HEK293 (cell line): ENCODE measurements at regions not wholly inside any gene's neighbourhood (a gene's known extent, or its start where the extent isn't known, plus 50 kb on each side); places are given as distances from the start of the nearest gene placed in this dataset.

ENCODE experiments used
- CTCF ChIA-PET: fragments of 350-600 bp; formaldehyde crosslinking; extraction: SDS; loops from one replicate; lab custom pipeline; 2021; ENCODE audit warnings: antibody characterized with exemption; lab: Yijun Ruan, JAX
- POLR2A ChIA-PET: fragments of 300-600 bp; formaldehyde crosslinking; extraction: SDS; loops from one replicate; lab custom pipeline; 2020; ENCODE audit warnings: antibody characterized with exemption, inconsistent platforms; lab: Yijun Ruan, JAX
- H3K27ac ChIP-seq: fragments of 200-500 bp; sonication (Bioruptor generic); 2 replicates; pipeline ENCODE4 v1.5.1; 2014; ENCODE audit warnings: low read depth, low read length, control low read depth, inconsistent platforms; ENCODE audit errors: extremely low read depth
- H3K36me3 ChIP-seq, 2 experiments: fragments of 200-500 bp in 1 of 2; sonication (Bioruptor generic) in 1 of 2; 1 replicate in 1 of 2; 2 replicates in 1 of 2; pipeline ENCODE4 v1.5.1; 2014 to 2017; ENCODE audit warnings: inconsistent platforms in 2 of 2, low read length in 2 of 2; ENCODE audit not compliant: control insufficient read depth in 2 of 2, insufficient read depth in 1 of 2
- H3K4me1 ChIP-seq: fragments of 200-500 bp; sonication (Bioruptor generic); 2 replicates; pipeline ENCODE4 v1.5.1; 2014; ENCODE audit warnings: mild to moderate bottlenecking, low read length, inconsistent platforms; ENCODE audit not compliant: control insufficient read depth, insufficient read depth
- H3K4me3 ChIP-seq: 2 replicates; pipeline ENCODE4 v1.5.1; 2011; ENCODE audit warnings: low read depth, mild to moderate bottlenecking, control low read depth, low read length, moderate library complexity
- H3K9me3 ChIP-seq: fragments of 200-500 bp; sonication (Bioruptor generic); 2 replicates; pipeline ENCODE4 v1.5.1; 2014; ENCODE audit warnings: low read depth, low read length, inconsistent platforms; ENCODE audit not compliant: control insufficient read depth, insufficient read depth
- YY1 ChIP-seq: fragments of 450-650 bp; formaldehyde crosslinking; IDR thresholded peaks from 2 replicates; pipeline ENCODE4 v1.5.1; 2018; ENCODE audit warnings: missing biosample characterization, missing genetic modification characterization
- ZNF211 ChIP-seq: fragments of 450-650 bp; formaldehyde crosslinking; IDR thresholded peaks from 2 replicates; pipeline ENCODE4 v1.5.1; 2016; ENCODE audit warnings: low read depth, missing biosample characterization, missing genetic modification characterization
- ZNF394 ChIP-seq: fragments of 450-650 bp; formaldehyde crosslinking; IDR thresholded peaks from 2 replicates; pipeline ENCODE4 v1.5.1; 2016; ENCODE audit warnings: missing biosample characterization, missing genetic modification characterization, mild to moderate bottlenecking, moderate library complexity, borderline replicate concordance
- ZNF629 ChIP-seq: fragments of 450-650 bp; formaldehyde crosslinking; IDR thresholded peaks from 2 replicates; pipeline ENCODE4 v1.5.1; 2017; ENCODE audit warnings: missing biosample characterization, missing genetic modification characterization
- ZNF707 ChIP-seq: fragments of 450-650 bp; formaldehyde crosslinking; IDR thresholded peaks from 2 replicates; pipeline ENCODE4 v1.5.1; 2016; ENCODE audit warnings: missing biosample characterization, missing genetic modification characterization
- TF ChIP-seq, protein P1 (sequence below): fragments of 450-650 bp; formaldehyde crosslinking; conservative IDR thresholded peaks from 2 replicates; pipeline ENCODE4 v1.5.1; 2016; ENCODE audit warnings: low read depth, missing biosample characterization, missing genetic modification characterization
- TF ChIP-seq, protein P2 (sequence below): fragments of 450-650 bp; formaldehyde crosslinking; IDR thresholded peaks from 2 replicates; pipeline ENCODE4 v1.5.1; 2016; ENCODE audit warnings: missing biosample characterization, missing genetic modification characterization, borderline replicate concordance
- TF ChIP-seq, protein P3 (sequence below): fragments of 450-650 bp; formaldehyde crosslinking; IDR thresholded peaks from 2 replicates; pipeline ENCODE4 v1.5.1; 2016; ENCODE audit warnings: missing biosample characterization, missing genetic modification characterization, borderline replicate concordance

DNA sequence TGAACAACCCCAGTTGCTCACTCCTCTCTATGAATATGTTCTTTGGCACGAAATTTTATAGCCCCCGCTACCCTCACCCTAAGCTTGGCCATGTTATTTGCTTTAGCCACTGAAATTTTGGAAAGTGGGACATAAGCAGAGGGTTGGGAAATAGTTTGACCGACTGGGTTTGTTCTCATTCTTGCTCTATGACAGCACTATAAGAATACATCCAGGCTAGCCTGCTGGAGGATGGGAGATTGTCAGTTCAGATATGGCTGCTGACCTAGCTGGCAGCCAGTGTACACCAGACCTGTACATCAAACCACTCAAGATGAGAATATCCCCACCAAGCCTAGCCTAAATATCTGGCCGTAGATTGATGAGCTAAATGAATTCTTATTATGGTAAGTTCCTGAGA, 298.1 kb downstream of the PDGFC start (continued):
- TF ChIP-seq, protein P1, sequence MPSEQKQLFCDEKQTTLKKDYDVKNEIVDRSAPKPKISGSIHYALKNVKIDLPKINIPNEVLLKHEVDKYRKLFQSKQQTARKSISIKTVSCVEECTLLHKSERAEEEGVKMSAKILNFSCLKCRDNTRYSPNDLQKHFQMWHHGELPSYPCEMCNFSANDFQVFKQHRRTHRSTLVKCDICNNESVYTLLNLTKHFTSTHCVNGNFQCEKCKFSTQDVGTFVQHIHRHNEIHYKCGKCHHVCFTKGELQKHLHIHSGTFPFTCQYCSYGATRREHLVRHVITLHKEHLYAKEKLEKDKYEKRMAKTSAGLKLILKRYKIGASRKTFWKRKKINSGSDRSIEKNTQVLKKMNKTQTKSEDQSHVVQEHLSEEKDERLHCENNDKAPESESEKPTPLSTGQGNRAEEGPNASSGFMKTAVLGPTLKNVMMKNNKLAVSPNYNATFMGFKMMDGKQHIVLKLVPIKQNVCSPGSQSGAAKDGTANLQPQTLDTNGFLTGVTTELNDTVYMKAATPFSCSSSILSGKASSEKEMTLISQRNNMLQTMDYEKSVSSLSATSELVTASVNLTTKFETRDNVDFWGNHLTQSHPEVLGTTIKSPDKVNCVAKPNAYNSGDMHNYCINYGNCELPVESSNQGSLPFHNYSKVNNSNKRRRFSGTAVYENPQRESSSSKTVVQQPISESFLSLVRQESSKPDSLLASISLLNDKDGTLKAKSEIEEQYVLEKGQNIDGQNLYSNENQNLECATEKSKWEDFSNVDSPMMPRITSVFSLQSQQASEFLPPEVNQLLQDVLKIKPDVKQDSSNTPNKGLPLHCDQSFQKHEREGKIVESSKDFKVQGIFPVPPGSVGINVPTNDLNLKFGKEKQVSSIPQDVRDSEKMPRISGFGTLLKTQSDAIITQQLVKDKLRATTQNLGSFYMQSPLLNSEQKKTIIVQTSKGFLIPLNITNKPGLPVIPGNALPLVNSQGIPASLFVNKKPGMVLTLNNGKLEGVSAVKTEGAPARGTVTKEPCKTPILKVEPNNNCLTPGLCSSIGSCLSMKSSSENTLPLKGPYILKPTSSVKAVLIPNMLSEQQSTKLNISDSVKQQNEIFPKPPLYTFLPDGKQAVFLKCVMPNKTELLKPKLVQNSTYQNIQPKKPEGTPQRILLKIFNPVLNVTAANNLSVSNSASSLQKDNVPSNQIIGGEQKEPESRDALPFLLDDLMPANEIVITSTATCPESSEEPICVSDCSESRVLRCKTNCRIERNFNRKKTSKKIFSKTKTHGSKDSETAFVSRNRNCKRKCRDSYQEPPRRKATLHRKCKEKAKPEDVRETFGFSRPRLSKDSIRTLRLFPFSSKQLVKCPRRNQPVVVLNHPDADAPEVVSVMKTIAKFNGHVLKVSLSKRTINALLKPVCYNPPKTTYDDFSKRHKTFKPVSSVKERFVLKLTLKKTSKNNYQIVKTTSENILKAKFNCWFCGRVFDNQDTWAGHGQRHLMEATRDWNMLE (tag by site-specific recombination), result no peak

DNA sequence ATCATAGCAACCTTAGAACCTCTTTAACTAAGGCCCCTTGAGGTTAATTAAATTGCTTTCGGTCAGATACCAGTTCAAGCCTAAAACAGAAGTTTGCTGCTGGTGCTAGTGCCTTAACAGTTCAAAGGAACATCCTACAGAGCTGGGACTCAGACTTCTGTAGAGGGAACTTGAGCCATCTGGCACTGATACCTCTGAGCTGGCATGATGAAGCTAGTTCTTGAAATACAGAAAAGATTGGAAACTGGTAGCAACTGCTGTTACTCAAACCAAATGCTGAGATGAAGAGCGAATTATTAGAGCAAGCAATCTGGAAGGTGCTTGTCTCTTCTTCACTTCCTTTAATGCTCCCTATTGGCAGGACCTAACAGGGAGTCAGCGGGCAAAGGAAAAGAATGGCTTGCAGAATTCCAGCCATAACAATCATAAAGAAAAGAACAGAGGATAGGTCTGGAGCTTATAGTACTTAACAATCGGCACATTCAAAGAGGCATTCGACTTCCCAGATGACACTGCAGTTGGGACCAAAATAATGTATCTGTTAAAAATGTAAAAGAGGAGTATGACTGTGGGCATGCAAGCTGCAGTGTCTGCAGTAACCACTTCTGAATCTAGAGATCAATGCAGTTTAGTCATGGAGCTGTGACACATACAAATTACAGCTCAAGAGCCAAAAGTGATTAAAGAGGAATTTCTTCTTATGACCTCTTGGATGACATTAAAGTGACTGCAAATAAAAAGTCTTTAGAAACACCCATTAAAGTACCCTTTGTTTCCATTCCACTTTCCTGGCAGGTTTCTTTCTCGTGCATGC, 298.9 kb downstream of the PDGFC start:
- ChIA-PET CTCF (interaction anchor here (1.2 kb wide), 1 partner anchor 197 kb away, joined by 4 read pairs; no protein-coding TSS in a partner anchor), POLR2A (no interaction called here)
- no peaks in the 10 kb centered on the region for H3K36me3 ChIP-seq
- TF ChIP-seq, protein P2, sequence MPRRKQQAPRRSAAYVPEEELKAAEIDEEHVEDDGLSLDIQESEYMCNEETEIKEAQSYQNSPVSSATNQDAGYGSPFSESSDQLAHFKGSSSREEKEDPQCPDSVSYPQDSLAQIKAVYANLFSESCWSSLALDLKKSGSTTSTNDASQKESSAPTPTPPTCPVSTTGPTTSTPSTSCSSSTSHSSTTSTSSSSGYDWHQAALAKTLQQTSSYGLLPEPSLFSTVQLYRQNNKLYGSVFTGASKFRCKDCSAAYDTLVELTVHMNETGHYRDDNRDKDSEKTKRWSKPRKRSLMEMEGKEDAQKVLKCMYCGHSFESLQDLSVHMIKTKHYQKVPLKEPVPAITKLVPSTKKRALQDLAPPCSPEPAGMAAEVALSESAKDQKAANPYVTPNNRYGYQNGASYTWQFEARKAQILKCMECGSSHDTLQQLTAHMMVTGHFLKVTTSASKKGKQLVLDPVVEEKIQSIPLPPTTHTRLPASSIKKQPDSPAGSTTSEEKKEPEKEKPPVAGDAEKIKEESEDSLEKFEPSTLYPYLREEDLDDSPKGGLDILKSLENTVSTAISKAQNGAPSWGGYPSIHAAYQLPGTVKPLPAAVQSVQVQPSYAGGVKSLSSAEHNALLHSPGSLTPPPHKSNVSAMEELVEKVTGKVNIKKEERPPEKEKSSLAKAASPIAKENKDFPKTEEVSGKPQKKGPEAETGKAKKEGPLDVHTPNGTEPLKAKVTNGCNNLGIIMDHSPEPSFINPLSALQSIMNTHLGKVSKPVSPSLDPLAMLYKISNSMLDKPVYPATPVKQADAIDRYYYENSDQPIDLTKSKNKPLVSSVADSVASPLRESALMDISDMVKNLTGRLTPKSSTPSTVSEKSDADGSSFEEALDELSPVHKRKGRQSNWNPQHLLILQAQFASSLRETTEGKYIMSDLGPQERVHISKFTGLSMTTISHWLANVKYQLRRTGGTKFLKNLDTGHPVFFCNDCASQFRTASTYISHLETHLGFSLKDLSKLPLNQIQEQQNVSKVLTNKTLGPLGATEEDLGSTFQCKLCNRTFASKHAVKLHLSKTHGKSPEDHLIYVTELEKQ (tag by site-specific recombination), result no peak
- TF ChIP-seq ZNF394 (no peak), YY1 (tag by site-specific recombination) (no peak), ZNF707 (no peak), ZNF629 (no peak), ZNF211 (tag by site-specific recombination) (no peak)
- TF ChIP-seq, protein P3, sequence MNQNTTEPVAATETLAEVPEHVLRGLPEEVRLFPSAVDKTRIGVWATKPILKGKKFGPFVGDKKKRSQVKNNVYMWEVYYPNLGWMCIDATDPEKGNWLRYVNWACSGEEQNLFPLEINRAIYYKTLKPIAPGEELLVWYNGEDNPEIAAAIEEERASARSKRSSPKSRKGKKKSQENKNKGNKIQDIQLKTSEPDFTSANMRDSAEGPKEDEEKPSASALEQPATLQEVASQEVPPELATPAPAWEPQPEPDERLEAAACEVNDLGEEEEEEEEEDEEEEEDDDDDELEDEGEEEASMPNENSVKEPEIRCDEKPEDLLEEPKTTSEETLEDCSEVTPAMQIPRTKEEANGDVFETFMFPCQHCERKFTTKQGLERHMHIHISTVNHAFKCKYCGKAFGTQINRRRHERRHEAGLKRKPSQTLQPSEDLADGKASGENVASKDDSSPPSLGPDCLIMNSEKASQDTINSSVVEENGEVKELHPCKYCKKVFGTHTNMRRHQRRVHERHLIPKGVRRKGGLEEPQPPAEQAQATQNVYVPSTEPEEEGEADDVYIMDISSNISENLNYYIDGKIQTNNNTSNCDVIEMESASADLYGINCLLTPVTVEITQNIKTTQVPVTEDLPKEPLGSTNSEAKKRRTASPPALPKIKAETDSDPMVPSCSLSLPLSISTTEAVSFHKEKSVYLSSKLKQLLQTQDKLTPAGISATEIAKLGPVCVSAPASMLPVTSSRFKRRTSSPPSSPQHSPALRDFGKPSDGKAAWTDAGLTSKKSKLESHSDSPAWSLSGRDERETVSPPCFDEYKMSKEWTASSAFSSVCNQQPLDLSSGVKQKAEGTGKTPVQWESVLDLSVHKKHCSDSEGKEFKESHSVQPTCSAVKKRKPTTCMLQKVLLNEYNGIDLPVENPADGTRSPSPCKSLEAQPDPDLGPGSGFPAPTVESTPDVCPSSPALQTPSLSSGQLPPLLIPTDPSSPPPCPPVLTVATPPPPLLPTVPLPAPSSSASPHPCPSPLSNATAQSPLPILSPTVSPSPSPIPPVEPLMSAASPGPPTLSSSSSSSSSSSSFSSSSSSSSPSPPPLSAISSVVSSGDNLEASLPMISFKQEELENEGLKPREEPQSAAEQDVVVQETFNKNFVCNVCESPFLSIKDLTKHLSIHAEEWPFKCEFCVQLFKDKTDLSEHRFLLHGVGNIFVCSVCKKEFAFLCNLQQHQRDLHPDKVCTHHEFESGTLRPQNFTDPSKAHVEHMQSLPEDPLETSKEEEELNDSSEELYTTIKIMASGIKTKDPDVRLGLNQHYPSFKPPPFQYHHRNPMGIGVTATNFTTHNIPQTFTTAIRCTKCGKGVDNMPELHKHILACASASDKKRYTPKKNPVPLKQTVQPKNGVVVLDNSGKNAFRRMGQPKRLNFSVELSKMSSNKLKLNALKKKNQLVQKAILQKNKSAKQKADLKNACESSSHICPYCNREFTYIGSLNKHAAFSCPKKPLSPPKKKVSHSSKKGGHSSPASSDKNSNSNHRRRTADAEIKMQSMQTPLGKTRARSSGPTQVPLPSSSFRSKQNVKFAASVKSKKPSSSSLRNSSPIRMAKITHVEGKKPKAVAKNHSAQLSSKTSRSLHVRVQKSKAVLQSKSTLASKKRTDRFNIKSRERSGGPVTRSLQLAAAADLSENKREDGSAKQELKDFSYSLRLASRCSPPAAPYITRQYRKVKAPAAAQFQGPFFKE (tag by site-specific recombination), result no peak
- no peaks in the 10 kb centered on the region for H3K9me3 ChIP-seq
- H3K4me1 ChIP-seq, result no peaks in the 10 kb centered on the region
- H3K27ac ChIP-seq, result no peak overlapping the region
- no peak overlapping the region for H3K4me3 ChIP-seq
